Mesendoderm (in vitro differentiated cells): ENCODE measurements at regions not wholly inside any gene's neighbourhood (a gene's known extent, or its start where the extent isn't known, plus 50 kb on each side); places are given as distances from the start of the nearest gene placed in this dataset.

Experiments
- DNase-seq: peaks from one replicate; pipeline ENCODE4 v3.0.0; 2013
- H2AK5ac ChIP-seq: 2 replicates; pipeline ENCODE4 v1.6.1; 2013; ENCODE audit warnings: low read length, inconsistent platforms
- H2BK120ac ChIP-seq: 2 replicates; pipeline ENCODE4 v1.6.1; 2013; ENCODE audit warnings: low read depth, mild to moderate bottlenecking, low read length, moderate library complexity, mixed read lengths
- H2BK15ac ChIP-seq: replicated peaks from 2 replicates; pipeline ENCODE4 v1.6.1; 2013; ENCODE audit warnings: low read depth, mild to moderate bottlenecking, moderate library complexity
- H2BK5ac ChIP-seq: 2 replicates; pipeline ENCODE4 v1.6.1; 2013; ENCODE audit warnings: low read length, inconsistent platforms
- H3K18ac ChIP-seq: 2 replicates; pipeline ENCODE4 v1.6.1; 2013; ENCODE audit warnings: mild to moderate bottlenecking, low read length, mixed read lengths
- H3K23ac ChIP-seq: one replicate; pipeline ENCODE4 v1.6.1; 2013; ENCODE audit warnings: low read length
- H3K27ac ChIP-seq: 2 replicates; pipeline ENCODE4 v1.5.1; 2013; ENCODE audit warnings: low read depth, mild to moderate bottlenecking, inconsistent platforms, low read length, moderate library complexity
- H3K27me3 ChIP-seq: 2 replicates; pipeline ENCODE4 v1.6.1; 2013; ENCODE audit warnings: low read length, control low read depth, mild to moderate bottlenecking, inconsistent platforms; ENCODE audit not compliant: insufficient read depth, poor library complexity
- H3K36me3 ChIP-seq: 2 replicates; pipeline ENCODE4 v1.6.1; 2013; ENCODE audit warnings: low read length, inconsistent platforms; ENCODE audit not compliant: control insufficient read depth, insufficient read depth
- H3K4ac ChIP-seq: one replicate; pipeline ENCODE4 v1.6.1; 2013; ENCODE audit warnings: low read depth, mild to moderate bottlenecking, low read length, moderate library complexity
- H3K4me1 ChIP-seq: 2 replicates; pipeline ENCODE4 v1.6.1; 2013; ENCODE audit warnings: low read depth, low read length, inconsistent platforms; ENCODE audit not compliant: control insufficient read depth
- H3K4me2 ChIP-seq: 2 replicates; pipeline ENCODE4 v1.6.1; 2013; ENCODE audit warnings: low read length
- H3K4me3 ChIP-seq: 2 replicates; pipeline ENCODE4 v1.5.1; 2013; ENCODE audit warnings: mild to moderate bottlenecking, low read length
- H3K56ac ChIP-seq: one replicate; pipeline ENCODE4 v1.6.1; 2013; ENCODE audit warnings: low read length
- H3K79me1 ChIP-seq: 2 replicates; pipeline ENCODE4 v1.6.1; 2013; ENCODE audit warnings: low read length, inconsistent platforms
- H3K79me2 ChIP-seq: 2 replicates; pipeline ENCODE4 v1.6.1; 2013; ENCODE audit warnings: mild to moderate bottlenecking, low read length; ENCODE audit not compliant: control insufficient read depth, insufficient read depth
- H3K9ac ChIP-seq: 2 replicates; pipeline ENCODE4 v1.6.1; 2013; ENCODE audit warnings: low read length, inconsistent platforms
- H4K5ac ChIP-seq: one replicate; pipeline ENCODE4 v1.6.1; 2013; ENCODE audit warnings: low read length
- H4K8ac ChIP-seq: one replicate; pipeline ENCODE4 v1.6.1; 2013; ENCODE audit warnings: low read depth, mild to moderate bottlenecking, control low read depth, low read length, moderate library complexity
- WGBS: extraction: QIAGEN DNeasy Blood & Tissue Kit; methylation state at CpG from one replicate; pipeline ENCODE4 v1.1.7; 2013; ENCODE audit warnings: low lambda C conversion rate, missing lambda C conversion rate; ENCODE audit not compliant: insufficient coverage; ENCODE audit errors: extremely low coverage; 5-methylcytosine and 5-hydroxymethylcytosine counted together

- Histone ChIP-seq H3K4me3 (no peak overlapping the region), H2AK5ac (no peak overlapping the region), H2BK5ac (no peak overlapping the region), H2BK120ac (no peak overlapping the region), H4K5ac (no peak overlapping the region), H4K8ac (no peak overlapping the region), H3K79me1 (no peaks in the 10 kb centered on the region), H3K18ac (no peak overlapping the region), H3K27me3 (no peaks in the 10 kb centered on the region), H3K23ac (no peak overlapping the region), H3K4ac (no peak overlapping the region), H3K56ac (no peak overlapping the region), H3K4me1 (no peaks in the 10 kb centered on the region), H3K27ac (no peak overlapping the region), H3K4me2 (no peak overlapping the region), H3K9ac (no peak overlapping the region), H2BK15ac (no peak overlapping the region), H3K79me2 (no peaks in the 10 kb centered on the region), H3K36me3 (no peaks in the 10 kb centered on the region)
- no CpG with 5 or more reads among the region's 9 CpGs for WGBS
- no peak for DNase-seq
Measured at GRCh38 chr10:43863270-43863669, 214.6 kb upstream of the ZNF32 start.

GRCh38 chr10:43862756-43863155 is 214.1 kb upstream of the ZNF32 start:
- Histone ChIP-seq H3K79me1 (no peaks in the 10 kb centered on the region), H4K8ac (no peak overlapping the region), H3K79me2 (no peaks in the 10 kb centered on the region), H3K56ac (no peak overlapping the region), H2BK15ac (no peak overlapping the region), H3K23ac (no peak overlapping the region), H3K4me2 (no peak overlapping the region), H3K4ac (no peak overlapping the region), H4K5ac (no peak overlapping the region), H2AK5ac (no peak overlapping the region), H3K27ac (no peak overlapping the region), H2BK5ac (no peak overlapping the region), H3K18ac (no peak overlapping the region), H2BK120ac (no peak overlapping the region), H3K4me1 (no peaks in the 10 kb centered on the region), H3K27me3 (no peaks in the 10 kb centered on the region), H3K4me3 (no peak overlapping the region), H3K9ac (no peak overlapping the region), H3K36me3 (no peaks in the 10 kb centered on the region)
- no peak for DNase-seq
- WGBS: no CpG with 5 or more reads among the region's 5 CpGs

- Histone ChIP-seq H3K27ac (no peak overlapping the region), H2AK5ac (no peak overlapping the region)
Measured at GRCh38 chr10:43861966-43862751, 213.5 kb upstream of the ZNF32 start.

GRCh38 chr10:43859016-43859525 is 210.4 kb upstream of the ZNF32 start:
- DNase-seq: no peak
- Histone ChIP-seq H3K27ac (no peak overlapping the region), H3K56ac (no peak overlapping the region), H2BK15ac (no peak overlapping the region), H3K36me3 (no peaks in the 10 kb centered on the region), H2BK5ac (no peak overlapping the region), H3K79me1 (no peaks in the 10 kb centered on the region), H3K4me2 (no peak overlapping the region), H2AK5ac (no peak overlapping the region), H4K5ac (no peak overlapping the region), H4K8ac (no peak overlapping the region), H3K27me3 (no peaks in the 10 kb centered on the region), H2BK120ac (no peak overlapping the region), H3K18ac (no peak overlapping the region), H3K4ac (no peak overlapping the region), H3K4me1 (no peaks in the 10 kb centered on the region), H3K4me3 (no peak overlapping the region), H3K23ac (no peak overlapping the region), H3K79me2 (no peaks in the 10 kb centered on the region), H3K9ac (no peak overlapping the region)
- WGBS: no CpG with 5 or more reads among the region's 6 CpGs

More at GRCh38 chr10:43861966-43862751, 213.5 kb upstream of the ZNF32 start:
- Histone ChIP-seq H4K5ac (no peak overlapping the region), H3K79me1 (no peaks in the 10 kb centered on the region), H2BK120ac (no peak overlapping the region), H3K4me3 (no peak overlapping the region), H3K4me2 (no peak overlapping the region), H2BK5ac (no peak overlapping the region), H3K18ac (no peak overlapping the region), H2BK15ac (no peak overlapping the region), H3K9ac (no peak overlapping the region), H3K4me1 (no peaks in the 10 kb centered on the region), H3K79me2 (no peaks in the 10 kb centered on the region), H3K56ac (no peak overlapping the region), H3K4ac (no peak overlapping the region), H3K23ac (no peak overlapping the region), H3K36me3 (no peaks in the 10 kb centered on the region), H4K8ac (no peak overlapping the region), H3K27me3 (no peaks in the 10 kb centered on the region)
- WGBS: no CpG with 5 or more reads among the region's 3 CpGs
- DNase-seq: no peak

- Histone ChIP-seq H2BK120ac (no peak overlapping the region), H3K9ac (no peak overlapping the region), H4K8ac (no peak overlapping the region), H3K4me2 (no peak overlapping the region), H3K4me1 (no peaks in the 10 kb centered on the region), H3K27me3 (no peaks in the 10 kb centered on the region), H3K27ac (no peak overlapping the region), H2BK5ac (no peak overlapping the region), H3K18ac (no peak overlapping the region), H2BK15ac (no peak overlapping the region), H3K23ac (no peak overlapping the region), H3K79me2 (no peaks in the 10 kb centered on the region), H3K4ac (no peak overlapping the region), H3K56ac (no peak overlapping the region), H3K36me3 (no peaks in the 10 kb centered on the region), H4K5ac (no peak overlapping the region), H2AK5ac (no peak overlapping the region), H3K79me1 (no peaks in the 10 kb centered on the region), H3K4me3 (no peak overlapping the region)
- WGBS: no CpG with 5 or more reads among the region's 3 CpGs
- DNase-seq: no peak
Measured at GRCh38 chr10:43857931-43858315, 209.2 kb upstream of the ZNF32 start.
